ENCODE measurements at regions not wholly inside any gene's neighbourhood (a gene's known extent, or its start where the extent isn't known, plus 50 kb on each side); places are given as distances from the start of the nearest gene placed in this dataset.
A peak's percentile ranks its signal among the peaks of the same experiment; 100 is the strongest.

DNA sequence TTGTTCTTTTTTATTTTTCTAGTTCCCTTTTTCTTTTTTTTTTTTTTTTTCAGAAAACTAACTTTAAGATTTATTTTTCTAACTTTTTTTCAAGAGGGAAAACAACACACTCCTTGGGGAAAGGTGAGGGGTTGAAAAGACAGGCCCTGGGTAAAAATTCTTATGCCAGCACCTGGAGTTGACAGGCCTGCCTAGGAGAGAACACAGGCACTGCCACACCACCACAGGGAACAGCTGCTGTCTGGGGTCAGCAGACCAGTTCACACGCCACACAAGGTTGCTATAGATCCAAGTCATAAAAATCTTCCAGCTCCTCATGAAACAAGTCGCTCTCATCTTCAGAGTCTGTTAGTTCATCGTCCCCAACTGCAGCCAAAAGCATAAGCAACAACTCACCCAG is 246.4 kb downstream of the C12orf50 start:
- DNase-seq = no peak

DNA sequence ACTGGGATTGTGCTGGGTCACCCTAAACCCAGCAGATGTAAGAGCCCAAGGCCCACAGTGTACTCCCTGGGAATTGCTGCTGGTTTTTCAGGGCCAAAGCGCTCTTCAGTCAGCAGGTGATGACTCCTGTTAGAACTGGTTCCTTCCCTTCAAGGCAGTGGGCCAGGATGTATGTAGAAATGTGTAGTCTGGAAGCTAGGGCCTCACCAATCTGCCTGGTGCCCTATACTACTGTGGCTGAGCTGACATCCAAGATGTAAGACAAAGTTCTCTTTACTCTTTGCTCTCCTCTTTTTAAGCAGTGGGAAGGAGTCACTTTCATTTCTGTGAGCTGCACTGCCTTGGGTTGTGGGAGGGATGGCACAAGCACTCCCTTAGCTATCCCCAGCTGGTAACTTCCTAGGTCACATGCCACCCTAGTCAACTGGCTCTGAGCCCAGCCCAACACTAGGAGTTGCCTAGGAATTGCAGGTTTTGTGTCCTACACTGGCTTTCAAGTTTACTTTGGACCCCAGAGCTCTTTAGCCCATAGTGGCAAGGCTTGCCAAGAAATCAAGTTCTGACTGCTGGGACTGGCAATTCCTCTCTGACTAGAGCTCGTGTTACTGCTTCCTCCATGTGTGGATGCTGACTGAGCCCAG is 249.2 kb downstream of the C12orf50 start:
- DNase-seq = no peak

GRCh38 chr12:87779016-87779415 is 250.2 kb downstream of the C12orf50 start:
- DNase-seq = no peak

GRCh38 chr12:87778065-87778464 is 251.1 kb downstream of the C12orf50 start:
- DNase-seq = no peak

- DNase-seq = no peak
These were observed 253.4 kb downstream of the C12orf50 start for GRCh38 chr12:87775784-87776183.

GRCh38 chr12:87775051-87775450 is 254.2 kb downstream of the C12orf50 start:
- DNase-seq = no peak

DNA sequence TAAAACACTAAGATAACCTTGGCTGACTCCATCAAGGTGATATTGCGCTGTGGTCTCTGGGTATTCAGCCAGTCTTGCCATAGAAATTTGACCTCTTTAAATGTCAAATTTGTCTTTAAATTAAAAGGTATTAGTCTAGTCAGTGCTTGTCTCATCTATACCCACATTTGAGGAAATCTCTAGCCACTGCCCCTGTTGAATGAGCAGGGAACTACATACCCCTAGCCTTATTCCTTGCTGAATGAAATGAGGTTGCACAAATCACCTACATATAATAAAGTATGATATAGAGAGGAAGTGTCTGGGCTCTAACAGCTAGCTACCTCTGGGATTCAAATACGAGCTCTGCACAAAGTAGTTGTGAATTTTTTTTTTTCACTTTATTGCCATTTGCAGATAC is 256.8 kb downstream of the C12orf50 start:
- DNase-seq = no peak

DNA sequence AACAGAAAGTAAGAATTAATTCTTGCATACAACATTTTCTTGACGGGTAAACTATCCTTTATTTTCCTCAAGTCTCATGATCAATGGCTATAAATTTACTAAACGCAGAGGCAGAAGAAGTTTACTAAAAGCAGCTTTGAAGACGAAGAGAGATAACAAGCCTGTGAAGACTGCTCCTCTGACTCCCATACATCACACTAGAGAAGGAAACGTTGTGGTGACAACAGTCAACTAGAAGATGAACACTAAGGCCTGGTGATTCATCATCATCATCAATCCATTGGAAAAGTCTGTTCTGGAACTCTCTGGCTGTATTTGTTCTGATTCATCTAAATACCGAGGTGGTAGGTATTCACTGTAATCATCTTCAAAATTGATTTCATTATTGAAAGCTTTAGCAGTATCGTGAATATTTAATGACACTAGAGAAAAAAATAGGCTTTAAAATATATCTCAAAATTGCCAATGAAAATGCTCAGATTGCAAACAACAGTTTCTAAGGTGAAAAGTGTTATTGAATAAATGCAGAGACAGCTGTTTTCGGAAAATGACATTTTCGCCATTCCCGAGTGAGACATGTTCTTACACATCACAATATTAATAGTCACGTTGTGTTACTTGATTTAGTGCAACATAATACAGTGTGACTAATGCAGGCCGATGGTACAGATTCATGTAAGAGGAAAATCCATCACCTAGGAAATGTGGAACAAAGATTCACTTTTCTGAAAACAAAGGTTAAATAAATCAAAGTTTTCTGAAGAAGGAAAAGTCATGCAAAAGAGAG is 260.5 kb downstream of the C12orf50 start:
- DNase-seq = no peak

GRCh38 chr12:87766044-87766443 is 263.2 kb downstream of the C12orf50 start:
- no peak for DNase-seq

GRCh38 chr12:87760943-87761342 is 268.3 kb downstream of the C12orf50 start:
- DNase-seq = no peak

DNA sequence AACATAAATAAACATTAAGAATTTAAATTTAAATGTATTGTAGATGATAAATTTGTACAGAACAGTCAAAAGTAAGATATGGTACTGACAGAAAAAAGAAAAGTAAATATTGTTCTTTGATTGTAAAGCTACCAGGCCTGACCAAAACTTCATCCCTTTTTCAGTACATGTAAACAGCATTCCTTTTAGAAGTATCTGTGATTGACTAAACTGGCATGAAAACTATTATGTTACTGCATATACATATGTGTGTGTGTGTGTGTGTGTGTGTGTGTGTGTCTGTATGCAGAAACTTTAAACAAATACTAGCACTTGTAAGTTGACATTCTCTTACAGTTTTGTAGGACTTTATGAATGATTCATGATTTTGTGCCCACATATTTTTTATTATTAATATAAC is 270.9 kb downstream of the C12orf50 start:
- no peak for DNase-seq

- DNase-seq = no peak
These were observed 272.5 kb downstream of the C12orf50 start for GRCh38 chr12:87756721-87757120.

DNA sequence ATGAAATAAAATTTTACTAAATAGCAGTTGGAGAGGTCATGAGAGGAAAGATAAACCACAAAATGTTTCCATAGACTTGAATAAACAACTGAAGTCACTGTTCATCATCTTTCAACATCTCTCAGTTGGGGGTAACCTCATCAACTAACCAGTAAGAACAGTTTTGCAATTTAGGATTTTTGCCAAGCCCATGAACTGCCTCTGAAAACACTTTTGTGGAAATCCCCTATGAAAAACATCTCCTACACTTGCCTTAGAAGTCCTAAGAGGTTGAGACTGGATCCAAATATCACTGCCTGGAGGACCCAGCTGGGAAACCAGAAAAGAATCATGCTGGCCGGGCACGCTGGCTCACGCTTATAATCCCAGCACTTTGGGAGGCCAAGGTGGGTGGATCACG is 273.1 kb downstream of the C12orf50 start:
- DNase-seq = peak; percentile 1 to 25 (median 2)

DNA sequence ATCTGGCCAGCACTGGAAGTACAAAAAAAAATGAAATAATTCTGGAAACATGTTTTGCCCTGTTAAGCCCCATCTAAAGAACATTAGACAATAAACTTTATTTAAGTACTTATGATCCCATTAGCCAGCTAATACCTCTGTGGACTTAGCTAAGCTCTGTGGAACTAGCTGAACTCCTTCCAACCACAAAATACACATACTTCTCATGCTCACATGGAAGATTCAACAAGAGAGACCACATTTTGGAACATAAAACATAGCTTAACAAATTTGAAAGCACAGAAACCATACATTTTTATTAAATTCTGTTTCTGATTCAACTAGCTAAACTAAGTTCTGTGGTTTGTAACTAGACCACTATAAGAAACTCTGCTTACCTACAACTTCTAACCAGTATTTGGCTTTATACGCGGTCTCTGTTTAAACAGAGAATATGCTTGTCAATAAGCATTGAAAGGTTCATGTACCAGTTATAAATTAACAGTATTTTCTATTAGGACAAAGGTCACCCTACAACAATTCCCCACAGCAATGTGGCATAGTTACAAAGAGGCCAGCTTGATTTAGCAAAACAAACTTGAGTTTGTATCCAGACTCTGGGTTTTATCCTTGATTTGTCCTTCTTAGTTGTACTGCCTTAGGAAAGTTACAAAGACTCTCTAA is 300.1 kb downstream of the C12orf50 start:
- DNase-seq = no peak

DNA sequence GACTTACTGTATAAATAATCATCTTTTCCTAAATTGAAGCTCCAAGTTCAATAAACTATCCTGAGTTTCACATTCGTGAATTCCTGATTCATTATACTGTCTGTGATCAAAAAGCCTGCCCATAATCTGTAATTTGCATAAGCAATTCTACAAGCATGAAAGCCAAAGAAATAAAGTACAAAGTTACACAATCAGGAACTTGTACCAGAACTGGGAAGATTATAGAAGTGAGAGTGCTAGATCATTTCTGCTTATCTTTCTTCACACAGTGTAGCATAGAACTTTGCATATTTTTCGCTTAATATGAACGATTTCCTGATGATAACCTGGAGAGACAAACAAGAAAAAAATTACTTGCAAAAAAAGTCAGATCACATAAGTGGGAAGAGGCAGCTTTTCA is 308.2 kb downstream of the C12orf50 start:
- no peak for DNase-seq

DNA sequence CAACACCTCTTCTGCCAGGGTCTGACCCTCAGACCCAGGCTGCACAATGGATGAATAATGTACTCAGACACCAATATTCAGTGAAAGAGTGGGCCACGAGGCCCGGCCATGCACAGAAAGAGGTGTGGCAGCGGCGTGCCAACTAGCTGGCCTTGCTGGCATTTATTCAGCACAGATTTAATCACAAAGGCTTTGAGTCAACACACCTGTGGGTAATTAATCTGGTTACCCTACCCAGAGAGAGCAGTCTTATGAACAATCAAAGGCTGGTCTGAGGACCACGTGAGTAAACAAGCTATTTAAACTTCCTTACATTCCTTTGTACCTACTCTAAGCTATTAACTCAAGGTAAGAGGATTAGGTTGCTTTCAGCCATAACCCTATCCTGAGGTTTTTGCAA is 324.8 kb downstream of the C12orf50 start:
- DNase-seq = no peak

GRCh38 chr12:87690236-87690810 is 338.9 kb downstream of the C12orf50 start:
- no peak for DNase-seq

- no peak for DNase-seq
These were observed 340.0 kb downstream of the C12orf50 start for GRCh38 chr12:87689196-87689595.

- no peak for DNase-seq
These were observed 341.8 kb downstream of the C12orf50 start for GRCh38 chr12:87687362-87687761.

DNA sequence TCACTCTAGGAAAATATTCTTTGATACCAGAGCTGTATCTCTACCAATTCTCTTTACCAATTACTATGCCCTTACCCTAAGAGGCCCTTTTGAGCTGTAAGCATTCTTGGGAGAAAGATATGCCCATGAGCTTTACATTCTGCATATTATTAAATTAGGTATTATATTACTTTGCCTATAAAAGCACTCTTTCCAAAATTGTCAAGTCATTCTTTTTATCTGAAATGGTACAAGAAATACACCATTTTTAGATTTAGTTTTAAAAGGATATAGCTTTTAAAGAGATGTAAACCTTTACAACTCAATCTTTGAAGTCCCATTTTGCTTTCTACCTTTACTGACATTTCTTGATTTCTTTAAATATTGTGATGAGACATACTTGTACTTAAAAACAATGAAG is 343.5 kb downstream of the C12orf50 start:
- DNase-seq = no peak

DNA sequence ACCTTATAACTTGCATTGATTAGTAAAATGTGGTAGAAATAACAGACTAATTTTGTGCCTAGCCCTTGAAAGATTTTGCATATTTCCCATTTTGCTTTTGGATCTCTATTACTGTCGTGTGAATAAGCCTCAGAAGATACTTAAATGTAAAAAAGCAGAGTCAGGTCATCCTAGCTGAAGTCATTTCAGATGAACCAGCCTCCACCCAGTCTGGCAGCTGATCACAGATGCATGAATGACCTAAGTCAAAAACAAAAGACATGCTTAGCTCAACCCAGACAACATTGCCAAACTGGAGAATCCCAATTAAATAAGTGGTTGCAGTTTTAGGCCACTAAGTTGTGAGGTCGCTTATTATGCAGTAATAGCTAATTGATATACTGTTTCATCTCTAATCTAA is 349.9 kb downstream of the C12orf50 start:
- DNase-seq = no peak

DNA sequence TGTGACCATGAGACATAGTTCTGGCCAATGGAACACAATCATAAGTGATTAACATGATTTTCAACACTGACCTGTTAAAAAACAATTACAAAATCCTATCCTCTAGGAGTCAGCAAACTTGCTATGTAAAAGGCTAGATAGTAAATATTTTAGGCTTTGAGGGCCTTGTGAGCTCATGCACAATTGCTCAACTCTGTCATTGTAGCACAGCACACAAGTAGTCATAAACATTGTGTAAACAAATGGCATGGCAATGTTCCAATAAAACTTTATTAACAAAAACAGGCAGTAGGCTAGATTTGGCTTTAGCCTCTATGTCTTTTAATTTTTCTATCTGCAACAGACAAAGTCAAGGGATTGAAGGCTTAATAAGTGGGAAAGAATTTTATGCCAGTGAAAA is 350.7 kb downstream of the C12orf50 start:
- DNase-seq = no peak

GRCh38 chr12:87676731-87677130 is 352.5 kb downstream of the C12orf50 start:
- no peak for DNase-seq

GRCh38 chr12:87671757-87672156 is 357.4 kb downstream of the C12orf50 start:
- no peak for DNase-seq

Measured in suppressor macrophage treated with lipopolysaccharide for 1 hour (primary cell).